OCI-LY1 (cell line): ENCODE measurements at regions not wholly inside any gene's neighbourhood (a gene's known extent, or its start where the extent isn't known, plus 50 kb on each side); places are given as distances from the start of the nearest gene placed in this dataset.

Source experiments
- H2AFZ ChIP-seq: fragments of 200-600 bp; sonication (generic), shearing (Covaris generic); 2 replicates; pipeline ENCODE4 v1.6.0; 2014; ENCODE audit warnings: antibody characterized with exemption, mild to moderate bottlenecking, low read length
- H3F3A ChIP-seq: fragments of 200-600 bp; sonication (generic), shearing (Covaris generic); 2 replicates; pipeline ENCODE4 v1.6.0; 2014; ENCODE audit warnings: mild to moderate bottlenecking, antibody characterized with exemption, low read length, moderate library complexity; ENCODE audit not compliant: insufficient read depth
- H3K27ac ChIP-seq: fragments of 200-600 bp; sonication (generic); 2 replicates; pipeline ENCODE4 v1.5.1; 2014; ENCODE audit warnings: low read length, mixed run types, mild to moderate bottlenecking, low read depth; ENCODE audit not compliant: poor library complexity, severe bottlenecking
- H3K27me3 ChIP-seq: fragments of 200-600 bp; sonication (generic); 2 replicates; pipeline ENCODE4 v1.6.0; 2014; ENCODE audit warnings: antibody characterized with exemption, mild to moderate bottlenecking, low read length, moderate library complexity; ENCODE audit not compliant: insufficient read depth
- H3K36me3 ChIP-seq: fragments of 200-600 bp; sonication (generic); 2 replicates; pipeline ENCODE4 v1.6.1; 2014; ENCODE audit warnings: mild to moderate bottlenecking, antibody characterized with exemption, low read length, moderate library complexity, mixed read lengths; ENCODE audit not compliant: insufficient read depth
- H3K4me1 ChIP-seq: fragments of 200-600 bp; sonication (generic); 2 replicates; pipeline ENCODE4 v1.5.1; 2014; ENCODE audit warnings: mild to moderate bottlenecking, low read length, moderate library complexity; ENCODE audit not compliant: insufficient read depth, severe bottlenecking
- H3K4me2 ChIP-seq: fragments of 200-600 bp; sonication (generic), shearing (Covaris generic); 2 replicates; pipeline ENCODE4 v1.6.1; 2014; ENCODE audit warnings: low read length
- H3K4me3 ChIP-seq: fragments of 200-600 bp; sonication (generic); 2 replicates; pipeline ENCODE4 v1.5.1; 2014; ENCODE audit warnings: low read length, low read depth, mild to moderate bottlenecking, mixed read lengths; ENCODE audit not compliant: poor library complexity, severe bottlenecking
- H3K79me2 ChIP-seq: fragments of 200-600 bp; shearing (Covaris generic); 2 replicates; pipeline ENCODE4 v1.6.1; 2016; ENCODE audit warnings: mixed run types, low read length, mixed read lengths; ENCODE audit not compliant: insufficient read depth
- H3K9ac ChIP-seq: fragments of 200-600 bp; sonication (generic), shearing (Covaris generic); 2 replicates; pipeline ENCODE4 v1.6.1; 2014; ENCODE audit warnings: mild to moderate bottlenecking, low read length, mixed read lengths
- H3K9me2 ChIP-seq: fragments of 200-600 bp; sonication (generic), shearing (Covaris generic); 2 replicates; pipeline ENCODE4 v1.6.1; 2014; ENCODE audit warnings: low read depth, mild to moderate bottlenecking, low read length, mixed read lengths
- H3K9me3 ChIP-seq: fragments of 200-600 bp; shearing (Covaris generic); 2 replicates; pipeline ENCODE4 v1.6.1; 2014; ENCODE audit warnings: low read length, mixed read lengths
- H4K20me1 ChIP-seq: fragments of 200-600 bp; sonication (generic), shearing (Covaris generic); 2 replicates; pipeline ENCODE4 v1.6.0; 2016; ENCODE audit warnings: mild to moderate bottlenecking, low read length; ENCODE audit not compliant: insufficient read depth
- EZH2 ChIP-seq: fragments of 200-600 bp; sonication (generic), shearing (Covaris generic); IDR thresholded peaks from 2 replicates; pipeline ENCODE4 v1.8.0; 2017; ENCODE audit warnings: borderline replicate concordance, mixed run types, mild to moderate bottlenecking, antibody characterized with exemption, low read length, moderate library complexity, mixed read lengths
- TF ChIP-seq, protein P1 (sequence below): fragments of 200-600 bp; sonication (generic), shearing (Covaris generic); IDR thresholded peaks from 2 replicates; pipeline ENCODE4 v1.5.1; 2017; ENCODE audit warnings: mild to moderate bottlenecking, antibody characterized with exemption, low read length, moderate library complexity, mixed read lengths

DNA sequence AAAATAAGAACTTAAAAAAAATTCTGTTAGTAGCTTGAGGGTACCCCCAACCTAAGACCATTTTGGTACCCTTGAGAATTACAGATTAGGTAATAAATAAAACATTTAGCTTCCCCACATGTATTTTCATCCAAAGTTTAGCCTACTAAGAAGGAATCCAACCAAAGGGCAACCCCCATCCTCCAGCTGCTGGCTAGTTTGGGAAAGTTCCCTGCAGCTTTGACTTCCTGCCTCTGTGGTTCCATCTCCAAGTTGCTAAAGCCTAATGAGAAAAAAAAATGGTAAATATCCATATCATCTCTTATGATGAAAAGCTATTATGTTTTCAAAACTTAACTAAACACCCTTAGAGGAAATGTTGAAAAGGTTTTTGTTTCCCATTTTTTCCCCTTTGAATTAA is 547.2 kb downstream of the ANKRD7 start:
- H3K27ac ChIP-seq: no peak overlapping the region
- no peaks in the 10 kb centered on the region for H4K20me1 ChIP-seq
- no peaks in the 10 kb centered on the region for H3K36me3 ChIP-seq
- no peak overlapping the region for H2AFZ ChIP-seq
- no peaks in the 10 kb centered on the region for H3K9me2 ChIP-seq
- no peak for TF ChIP-seq EZH2
- TF ChIP-seq, protein P1, sequence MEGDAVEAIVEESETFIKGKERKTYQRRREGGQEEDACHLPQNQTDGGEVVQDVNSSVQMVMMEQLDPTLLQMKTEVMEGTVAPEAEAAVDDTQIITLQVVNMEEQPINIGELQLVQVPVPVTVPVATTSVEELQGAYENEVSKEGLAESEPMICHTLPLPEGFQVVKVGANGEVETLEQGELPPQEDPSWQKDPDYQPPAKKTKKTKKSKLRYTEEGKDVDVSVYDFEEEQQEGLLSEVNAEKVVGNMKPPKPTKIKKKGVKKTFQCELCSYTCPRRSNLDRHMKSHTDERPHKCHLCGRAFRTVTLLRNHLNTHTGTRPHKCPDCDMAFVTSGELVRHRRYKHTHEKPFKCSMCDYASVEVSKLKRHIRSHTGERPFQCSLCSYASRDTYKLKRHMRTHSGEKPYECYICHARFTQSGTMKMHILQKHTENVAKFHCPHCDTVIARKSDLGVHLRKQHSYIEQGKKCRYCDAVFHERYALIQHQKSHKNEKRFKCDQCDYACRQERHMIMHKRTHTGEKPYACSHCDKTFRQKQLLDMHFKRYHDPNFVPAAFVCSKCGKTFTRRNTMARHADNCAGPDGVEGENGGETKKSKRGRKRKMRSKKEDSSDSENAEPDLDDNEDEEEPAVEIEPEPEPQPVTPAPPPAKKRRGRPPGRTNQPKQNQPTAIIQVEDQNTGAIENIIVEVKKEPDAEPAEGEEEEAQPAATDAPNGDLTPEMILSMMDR: no peak
- H3K4me2 ChIP-seq: no peak overlapping the region
- H3K79me2 ChIP-seq: no peaks in the 10 kb centered on the region
- H3K27me3 ChIP-seq: no peaks in the 10 kb centered on the region
- H3K4me3 ChIP-seq: no peak overlapping the region
- H3K9ac ChIP-seq: no peak overlapping the region
- H3K4me1 ChIP-seq: no peaks in the 10 kb centered on the region
- H3K9me3 ChIP-seq: no peaks in the 10 kb centered on the region
- H3F3A ChIP-seq: no peaks in the 10 kb centered on the region

DNA sequence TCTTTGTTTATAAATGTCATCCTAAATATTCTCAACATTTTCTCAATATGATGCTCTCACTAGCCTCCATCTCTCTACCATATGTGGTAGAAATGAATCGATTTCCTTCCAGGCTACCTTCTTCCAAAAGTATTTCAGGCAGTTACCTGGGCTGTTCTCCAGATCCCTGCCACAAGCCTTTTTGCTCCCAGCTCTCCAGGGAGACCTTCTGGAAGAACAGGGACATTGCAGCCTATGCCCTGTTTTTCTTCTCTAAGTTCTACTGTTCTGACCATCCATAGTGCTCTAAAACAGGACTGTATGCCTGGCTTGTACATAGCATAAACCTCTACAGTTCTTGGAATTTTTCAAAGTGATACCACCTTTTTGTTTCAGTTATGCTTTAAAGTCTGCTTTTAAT is 552.8 kb downstream of the ANKRD7 start:
- TF ChIP-seq, protein P1: no peak
- TF ChIP-seq EZH2: no peak
- no peaks in the 10 kb centered on the region for H3K36me3 ChIP-seq
- H3K4me1 ChIP-seq: no peaks in the 10 kb centered on the region
- no peaks in the 10 kb centered on the region for H3K9me2 ChIP-seq
- no peaks in the 10 kb centered on the region for H3K9me3 ChIP-seq
- no peak overlapping the region for H3K9ac ChIP-seq
- no peaks in the 10 kb centered on the region for H3K79me2 ChIP-seq
- no peak overlapping the region for H3K4me2 ChIP-seq
- H3F3A ChIP-seq: no peaks in the 10 kb centered on the region
- H2AFZ ChIP-seq: no peak overlapping the region
- no peaks in the 10 kb centered on the region for H4K20me1 ChIP-seq
- no peak overlapping the region for H3K27ac ChIP-seq
- no peaks in the 10 kb centered on the region for H3K27me3 ChIP-seq
- no peak overlapping the region for H3K4me3 ChIP-seq

DNA sequence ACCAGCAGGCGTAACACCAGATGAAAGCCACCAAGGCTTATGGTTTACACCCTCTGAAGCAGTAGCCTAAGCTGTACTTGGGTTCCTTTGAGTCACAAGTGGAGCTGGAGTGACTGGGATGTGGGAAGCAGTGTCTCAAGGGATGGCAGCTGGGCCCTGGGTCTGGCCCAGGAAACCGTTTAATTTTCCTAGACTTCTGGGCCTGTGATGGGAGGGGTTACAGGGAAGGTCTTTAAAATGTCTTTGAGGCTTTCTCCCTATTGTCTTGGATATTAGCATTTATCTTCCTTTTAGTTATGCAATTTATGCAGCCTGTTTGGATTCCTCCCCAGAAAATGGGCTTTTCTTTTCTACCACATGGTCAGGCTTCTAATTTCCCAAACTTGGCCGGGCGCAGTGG is 568.2 kb downstream of the ANKRD7 start:
- Histone ChIP-seq H3K79me2 (no peaks in the 10 kb centered on the region), H3K9ac (no peak overlapping the region)
- TF ChIP-seq, protein P1: no peak
- TF ChIP-seq EZH2: no peak

More for the DNA sequence above, 568.2 kb downstream of the ANKRD7 start:
- H3K9me3 ChIP-seq: no peaks in the 10 kb centered on the region
- no peaks in the 10 kb centered on the region for H3K4me1 ChIP-seq
- no peaks in the 10 kb centered on the region for H4K20me1 ChIP-seq
- H3K4me2 ChIP-seq: no peak overlapping the region
- 0 out of 2 replicates have a peak, but pooled peaks cover 3% of the 10 kb centered on the region for H3K9me2 ChIP-seq
- no peak overlapping the region for H3K4me3 ChIP-seq
- no peak overlapping the region for H2AFZ ChIP-seq
- no peaks in the 10 kb centered on the region for H3K27me3 ChIP-seq
- H3F3A ChIP-seq: no peaks in the 10 kb centered on the region
- H3K27ac ChIP-seq: no peak overlapping the region
- H3K36me3 ChIP-seq: no peaks in the 10 kb centered on the region
